ENCODE measurements at regions not wholly inside any gene's neighbourhood (a gene's known extent, or its start where the extent isn't known, plus 50 kb on each side); places are given as distances from the start of the nearest gene placed in this dataset.

DNA sequence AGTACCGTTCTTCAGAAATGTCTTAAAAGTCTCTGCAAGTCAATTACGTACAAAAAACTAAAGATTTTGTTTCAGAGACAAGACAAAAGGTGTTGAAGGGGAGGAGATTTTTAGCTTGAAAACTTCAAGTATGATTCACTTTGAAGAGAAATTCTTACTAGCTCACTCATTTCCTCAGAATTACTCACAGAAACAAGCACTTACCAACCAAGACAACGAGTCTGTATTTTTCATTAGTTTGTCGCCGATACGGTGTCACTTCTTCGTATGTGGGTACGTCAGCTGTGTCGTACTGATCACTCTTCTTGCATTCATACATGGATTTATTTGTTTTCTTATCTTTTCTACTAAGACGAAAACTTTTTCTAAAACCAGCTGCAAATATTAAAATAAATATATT is 90.6 kb upstream of the ODAD2 start:
- no peak for TF ChIP-seq SP1 (IDR thresholded peaks at IDR 0.05)
- TF ChIP-seq, protein P1, sequence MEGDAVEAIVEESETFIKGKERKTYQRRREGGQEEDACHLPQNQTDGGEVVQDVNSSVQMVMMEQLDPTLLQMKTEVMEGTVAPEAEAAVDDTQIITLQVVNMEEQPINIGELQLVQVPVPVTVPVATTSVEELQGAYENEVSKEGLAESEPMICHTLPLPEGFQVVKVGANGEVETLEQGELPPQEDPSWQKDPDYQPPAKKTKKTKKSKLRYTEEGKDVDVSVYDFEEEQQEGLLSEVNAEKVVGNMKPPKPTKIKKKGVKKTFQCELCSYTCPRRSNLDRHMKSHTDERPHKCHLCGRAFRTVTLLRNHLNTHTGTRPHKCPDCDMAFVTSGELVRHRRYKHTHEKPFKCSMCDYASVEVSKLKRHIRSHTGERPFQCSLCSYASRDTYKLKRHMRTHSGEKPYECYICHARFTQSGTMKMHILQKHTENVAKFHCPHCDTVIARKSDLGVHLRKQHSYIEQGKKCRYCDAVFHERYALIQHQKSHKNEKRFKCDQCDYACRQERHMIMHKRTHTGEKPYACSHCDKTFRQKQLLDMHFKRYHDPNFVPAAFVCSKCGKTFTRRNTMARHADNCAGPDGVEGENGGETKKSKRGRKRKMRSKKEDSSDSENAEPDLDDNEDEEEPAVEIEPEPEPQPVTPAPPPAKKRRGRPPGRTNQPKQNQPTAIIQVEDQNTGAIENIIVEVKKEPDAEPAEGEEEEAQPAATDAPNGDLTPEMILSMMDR (IDR thresholded peaks at IDR 0.05; ENCODE audit: low read depth, low read length, missing input control), result no peak
- TF ChIP-seq JUND (IDR thresholded peaks at IDR 0.05), result no peak
- no peak for TF ChIP-seq TAF1 (conservative IDR thresholded peaks at IDR 0.05)
- no peak for TF ChIP-seq RAD21 (IDR thresholded peaks at IDR 0.05)
- TF ChIP-seq EGR1 (IDR thresholded peaks at IDR 0.05; ENCODE audit: low read depth in 2 of 2), result no peak
- TF ChIP-seq REST (IDR thresholded peaks at IDR 0.05), result no peak
- TF ChIP-seq RXRA (IDR thresholded peaks at IDR 0.05), result no peak
- TF ChIP-seq, protein P2, sequence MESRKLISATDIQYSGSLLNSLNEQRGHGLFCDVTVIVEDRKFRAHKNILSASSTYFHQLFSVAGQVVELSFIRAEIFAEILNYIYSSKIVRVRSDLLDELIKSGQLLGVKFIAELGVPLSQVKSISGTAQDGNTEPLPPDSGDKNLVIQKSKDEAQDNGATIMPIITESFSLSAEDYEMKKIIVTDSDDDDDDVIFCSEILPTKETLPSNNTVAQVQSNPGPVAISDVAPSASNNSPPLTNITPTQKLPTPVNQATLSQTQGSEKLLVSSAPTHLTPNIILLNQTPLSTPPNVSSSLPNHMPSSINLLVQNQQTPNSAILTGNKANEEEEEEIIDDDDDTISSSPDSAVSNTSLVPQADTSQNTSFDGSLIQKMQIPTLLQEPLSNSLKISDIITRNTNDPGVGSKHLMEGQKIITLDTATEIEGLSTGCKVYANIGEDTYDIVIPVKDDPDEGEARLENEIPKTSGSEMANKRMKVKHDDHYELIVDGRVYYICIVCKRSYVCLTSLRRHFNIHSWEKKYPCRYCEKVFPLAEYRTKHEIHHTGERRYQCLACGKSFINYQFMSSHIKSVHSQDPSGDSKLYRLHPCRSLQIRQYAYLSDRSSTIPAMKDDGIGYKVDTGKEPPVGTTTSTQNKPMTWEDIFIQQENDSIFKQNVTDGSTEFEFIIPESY (IDR thresholded peaks at IDR 0.05), result no peak

Data from liver (tissue), 3 donors.